Kidney (tissue), 13 donors: ENCODE measurements at regions not wholly inside any gene's neighbourhood (a gene's known extent, or its start where the extent isn't known, plus 50 kb on each side); places are given as distances from the start of the nearest gene placed in this dataset.
"Not testable (repeated sequence)": the region's sequence is repeated elsewhere in the genome, so short reads cannot be mapped to it uniquely, and the experiment has no call there.

Experiments
- DNase-seq, 5 donors: peaks; one replicate each; pipeline ENCODE4 v3.0.0-alpha.2; 2013 to 2020
- FAIRE-seq: peaks from 2 replicates; lab custom pipeline; 2012; peaks lifted over from hg19 to GRCh38; lab: Jason Lieb, UNC
- H3K27ac ChIP-seq, 2 donors: one replicate each; pipeline ENCODE4 v1.7.0; 2013; ENCODE audit warnings: low read depth in 2 of 2, low read length in 2 of 2, inconsistent platforms in 1 of 2
- H3K27me3 ChIP-seq: one replicate; pipeline ENCODE4 v1.7.1; 2013; ENCODE audit warnings: low read length, inconsistent platforms; ENCODE audit not compliant: control insufficient read depth, insufficient read depth
- H3K36me3 ChIP-seq, 3 donors: one replicate each; pipeline versions ENCODE4 v1.7.0 to v1.7.1; 2013; ENCODE audit warnings: low read length in 3 of 3, control low read depth in 1 of 3, inconsistent platforms in 1 of 3; ENCODE audit not compliant: insufficient read depth in 3 of 3, control insufficient read depth in 2 of 3
- H3K4me1 ChIP-seq, 3 donors: one replicate each; pipeline versions ENCODE4 v1.7.0 to v1.7.1; 2013; ENCODE audit warnings: low read length in 3 of 3, inconsistent platforms in 1 of 3, low read depth in 1 of 3; ENCODE audit not compliant: control insufficient read depth in 2 of 3, insufficient read depth in 2 of 3
- H3K4me3 ChIP-seq, 3 donors: one replicate each; pipeline versions ENCODE4 v1.7.0 to v1.8.1; 2013; ENCODE audit warnings: low read length in 3 of 3, control low read depth in 1 of 3, inconsistent platforms in 1 of 3
- H3K9ac ChIP-seq, 3 donors: one replicate each; pipeline versions ENCODE4 v1.7.0 to v1.7.1; 2013; ENCODE audit warnings: low read length in 3 of 3, control low read depth in 1 of 3, inconsistent platforms in 1 of 3
- H3K9me3 ChIP-seq, 3 donors: one replicate each; pipeline versions ENCODE4 v1.7.0 to v1.7.1; 2013; ENCODE audit warnings: low read length in 3 of 3, control low read depth in 1 of 3, inconsistent platforms in 1 of 3; ENCODE audit not compliant: control insufficient read depth in 2 of 3, insufficient read depth in 1 of 3
- intact Hi-C: fragments of 100-400 bp; cut with DNase I; formaldehyde crosslinking; loops from one replicate; pipeline ENCODE4 v1.11.1; 2022
- TF ChIP-seq, protein P1 (sequence below): IDR thresholded peaks from 3 replicates; pipeline ENCODE4 v1.5.1; 2012; ENCODE audit warnings: mild to moderate bottlenecking, moderate library complexity, borderline replicate concordance; ENCODE audit not compliant: insufficient read depth; ENCODE audit errors: extremely low read depth
- donor health status: control.
- donor health status: control.
- donor health status: control.
- donor health status: control.
- donor health status: control.
- donor health status: DM: yes; HTN: yes; CAD: no.
- donor health status: Normal renal cell carcinoma (clear cell type).

DNA sequence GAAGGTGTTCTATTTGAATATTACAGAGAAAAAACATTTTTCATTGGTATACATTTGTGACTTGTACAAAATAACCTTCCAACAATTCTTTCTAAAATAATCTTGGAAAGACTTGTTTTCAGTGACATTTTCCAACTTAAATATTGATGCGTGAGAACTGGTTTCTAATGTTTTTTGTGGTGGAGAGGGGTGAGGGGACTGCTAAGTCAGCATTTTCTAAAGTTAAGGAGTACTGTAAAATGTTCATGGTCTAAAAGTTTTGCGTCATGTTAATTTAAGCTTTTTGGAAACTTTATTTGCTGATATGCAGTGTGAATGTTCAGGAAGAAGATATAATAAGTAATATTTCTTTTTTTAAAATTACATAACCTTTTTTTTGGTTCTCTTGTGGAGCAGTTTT is 229.3 kb downstream of the MAGEB5 start:
- no peaks in the 10 kb centered on the region for H3K9me3 ChIP-seq
- TF ChIP-seq, protein P1, sequence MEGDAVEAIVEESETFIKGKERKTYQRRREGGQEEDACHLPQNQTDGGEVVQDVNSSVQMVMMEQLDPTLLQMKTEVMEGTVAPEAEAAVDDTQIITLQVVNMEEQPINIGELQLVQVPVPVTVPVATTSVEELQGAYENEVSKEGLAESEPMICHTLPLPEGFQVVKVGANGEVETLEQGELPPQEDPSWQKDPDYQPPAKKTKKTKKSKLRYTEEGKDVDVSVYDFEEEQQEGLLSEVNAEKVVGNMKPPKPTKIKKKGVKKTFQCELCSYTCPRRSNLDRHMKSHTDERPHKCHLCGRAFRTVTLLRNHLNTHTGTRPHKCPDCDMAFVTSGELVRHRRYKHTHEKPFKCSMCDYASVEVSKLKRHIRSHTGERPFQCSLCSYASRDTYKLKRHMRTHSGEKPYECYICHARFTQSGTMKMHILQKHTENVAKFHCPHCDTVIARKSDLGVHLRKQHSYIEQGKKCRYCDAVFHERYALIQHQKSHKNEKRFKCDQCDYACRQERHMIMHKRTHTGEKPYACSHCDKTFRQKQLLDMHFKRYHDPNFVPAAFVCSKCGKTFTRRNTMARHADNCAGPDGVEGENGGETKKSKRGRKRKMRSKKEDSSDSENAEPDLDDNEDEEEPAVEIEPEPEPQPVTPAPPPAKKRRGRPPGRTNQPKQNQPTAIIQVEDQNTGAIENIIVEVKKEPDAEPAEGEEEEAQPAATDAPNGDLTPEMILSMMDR = no peak
- DNase-seq (no peak), FAIRE-seq (no peak)
- H3K4me3 ChIP-seq = no peak overlapping the region
- no peaks in the 10 kb centered on the region for H3K36me3 ChIP-seq
- no peak overlapping the region for H3K27ac ChIP-seq
- no peak overlapping the region for H3K9ac ChIP-seq
- no peaks in the 10 kb centered on the region for H3K4me1 ChIP-seq
- intact Hi-C loops = no loop called here
- H3K27me3 ChIP-seq = no peaks in the 10 kb centered on the region

DNA sequence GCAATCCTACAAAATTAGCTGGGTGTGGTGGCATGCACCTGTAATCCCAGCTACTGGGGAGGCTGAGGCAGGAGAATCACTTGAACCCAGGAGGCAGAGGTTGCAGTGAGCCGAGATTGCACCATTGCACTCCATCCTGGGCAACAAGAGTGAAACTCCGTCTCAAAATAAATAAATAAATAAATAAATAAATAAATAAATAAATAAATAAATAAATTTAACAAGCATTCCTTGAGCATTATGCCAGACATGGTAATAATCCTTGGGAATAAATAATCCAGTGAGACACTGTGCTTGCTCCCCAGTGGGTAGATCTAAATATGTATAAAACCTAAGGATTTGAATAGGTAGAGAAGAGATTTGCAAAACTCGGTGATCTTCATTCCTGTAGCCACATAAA is 228.4 kb downstream of the MAGEB5 start:
- H3K9me3 ChIP-seq, H3K36me3 ChIP-seq, H3K4me3 ChIP-seq, H3K9ac ChIP-seq, FAIRE-seq, H3K4me1 ChIP-seq, DNase-seq, intact Hi-C loops, H3K27me3 ChIP-seq, H3K27ac ChIP-seq: not testable (repeated sequence)

DNA sequence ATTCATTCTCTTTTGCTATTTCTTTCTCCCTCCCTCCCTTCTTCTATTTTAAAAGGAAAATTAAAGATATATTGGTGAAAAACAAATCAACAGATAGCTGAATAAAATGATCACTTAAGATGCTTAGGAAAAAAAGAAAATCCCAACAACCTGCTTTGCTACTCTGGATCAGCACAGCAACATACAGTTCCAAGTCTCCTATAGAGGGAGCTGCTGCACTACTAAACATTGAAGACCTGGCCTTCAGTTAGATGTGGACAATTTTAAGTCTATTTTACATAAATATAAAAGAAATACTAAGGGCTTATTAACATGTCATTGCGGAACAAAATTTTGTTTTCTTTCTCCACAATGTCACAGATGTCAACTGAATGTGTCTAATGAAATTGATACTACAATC is 226.4 kb downstream of the MAGEB5 start:
- FAIRE-seq (no peak), DNase-seq (peak in 2 of 5 donors; percentile 30 to 55)
- no peaks in the 10 kb centered on the region for H3K9me3 ChIP-seq
- H3K4me1 ChIP-seq = no peaks in the 10 kb centered on the region
- no peak overlapping the region for H3K9ac ChIP-seq
- no peak overlapping the region for H3K27ac ChIP-seq
- H3K36me3 ChIP-seq = no peaks in the 10 kb centered on the region
- intact Hi-C loops = no loop called here
- no peaks in the 10 kb centered on the region for H3K27me3 ChIP-seq
- TF ChIP-seq, protein P1 = peak; percentile 17
- H3K4me3 ChIP-seq = no peak overlapping the region

DNA sequence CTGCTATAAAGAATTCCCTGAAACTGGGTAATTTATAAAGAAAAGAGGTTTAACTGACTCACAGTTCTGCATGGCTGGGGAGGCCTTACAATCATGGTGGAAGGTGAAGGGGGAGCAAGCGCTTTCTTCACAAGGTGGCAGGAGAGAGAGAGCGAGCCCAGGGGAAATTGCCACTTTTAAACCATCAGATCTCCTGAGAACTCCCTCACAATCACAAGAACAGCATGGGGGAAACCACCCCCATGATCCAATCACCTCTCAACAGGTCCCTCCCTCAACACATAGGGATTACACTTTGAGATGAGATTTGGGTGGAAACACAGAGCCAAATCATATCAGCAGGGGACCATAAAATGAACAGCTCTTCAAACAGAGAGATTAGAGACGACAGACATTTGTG is 198.6 kb downstream of the MAGEB5 start:
- Histone ChIP-seq H3K4me1 (no peaks in the 10 kb centered on the region), H3K9me3 (no peaks in the 10 kb centered on the region), H3K4me3 (no peak overlapping the region), H3K27ac (no peak overlapping the region), H3K9ac (no peak overlapping the region), H3K36me3 (no peaks in the 10 kb centered on the region), H3K27me3 (no peaks in the 10 kb centered on the region)
- intact Hi-C loops = no loop called here
- TF ChIP-seq, protein P1 = no peak
- FAIRE-seq (no peak), DNase-seq (no peak)
